K562 (cell line): ENCODE measurements at regions not wholly inside any gene's neighbourhood (a gene's known extent, or its start where the extent isn't known, plus 50 kb on each side); places are given as distances from the start of the nearest gene placed in this dataset.

Experiments used
- HDAC1 ChIP-seq, 2 experiments: fragments of 450-650 bp; IDR thresholded peaks; 2 replicates each; pipeline ENCODE4 v1.6.1; 2016 to 2017; ENCODE audit warnings: inconsistent platforms in 1 of 2, mild to moderate bottlenecking in 1 of 2, moderate library complexity in 1 of 2
- HDAC2 ChIP-seq: fragments of 450-650 bp; IDR thresholded peaks from 2 replicates; pipeline ENCODE4 v1.6.1; 2016; ENCODE audit warnings: mild to moderate bottlenecking
- MTA1 ChIP-seq: fragments of 450-650 bp; IDR thresholded peaks from 2 replicates; pipeline ENCODE4 v1.6.1; 2017; ENCODE audit warnings: borderline replicate concordance
- MYC ChIP-seq, 2 experiments: fragments of 250-450 bp in 1 of 2; sonication (Bioruptor Pico) in 1 of 2; IDR thresholded peaks; 2 replicates each; pipeline versions ENCODE4 v1.5.1 to v1.6.1; 2012 to 2021; ENCODE audit warnings: low read depth in 2 of 2, borderline replicate concordance in 1 of 2, improper control_type of control experiment in 1 of 2, low read length in 1 of 2, mild to moderate bottlenecking in 1 of 2, moderate library complexity in 1 of 2
- NCOR1 ChIP-seq: fragments of 450-650 bp; IDR thresholded peaks from 2 replicates; pipeline ENCODE4 v1.6.1; 2016; ENCODE audit warnings: mild to moderate bottlenecking, moderate library complexity
- PTTG1 ChIP-seq: fragments of 450-650 bp; IDR thresholded peaks from 2 replicates; pipeline ENCODE4 v1.6.1; 2016; ENCODE audit warnings: low read depth, mild to moderate bottlenecking, missing genetic modification characterization, missing compliant biosample characterization
- RBM34 ChIP-seq: fragments of 200-400 bp; formaldehyde crosslinking; IDR thresholded peaks from 2 replicates; pipeline ENCODE4 v1.6.1; 2018; ENCODE audit warnings: low read length, borderline replicate concordance; ENCODE audit not compliant: insufficient read depth
- TBP ChIP-seq: optimal IDR thresholded peaks from 2 replicates; pipeline ENCODE3; 2011; ENCODE audit warnings: low read depth, low read length, improper control_type of control experiment
- ZNF12 ChIP-seq: sonication (generic); formaldehyde crosslinking; IDR thresholded peaks from 2 replicates; pipeline ENCODE4 v1.4.0; 2020; ENCODE audit warnings: mild to moderate bottlenecking, missing genetic modification reagents
- ZNF507 ChIP-seq: conservative IDR thresholded peaks from 2 replicates; pipeline ENCODE4 v1.6.1; 2017; ENCODE audit warnings: missing genetic modification characterization, missing compliant biosample characterization
- ZNF584 ChIP-seq: fragments of 200-800 bp; sonication (Bioruptor generic); IDR thresholded peaks from 2 replicates; pipeline ENCODE4 v1.6.1; 2016; ENCODE audit warnings: low read depth, mild to moderate bottlenecking, missing genetic modification characterization, missing compliant biosample characterization
- TF ChIP-seq, protein P1 (sequence below): fragments of 450-650 bp; IDR thresholded peaks from 2 replicates; pipeline ENCODE4 v1.6.1; 2016; ENCODE audit warnings: mild to moderate bottlenecking
- TF ChIP-seq, protein P2 (sequence below): fragments of 250-450 bp; sonication (Bioruptor Pico); IDR thresholded peaks from 2 replicates; pipeline ENCODE4 v1.5.1; 2021; ENCODE audit warnings: mild to moderate bottlenecking
- TF ChIP-seq, protein P3 (sequence below): fragments of 450-650 bp; formaldehyde crosslinking; IDR thresholded peaks from 2 replicates; pipeline ENCODE4 v1.4.0; 2020; ENCODE audit warnings: mild to moderate bottlenecking, mixed read lengths
- TF ChIP-seq, protein P4 (sequence below): IDR thresholded peaks from 2 replicates; pipeline ENCODE4 v1.6.1; 2012; ENCODE audit warnings: low read depth, low read length, improper control_type of control experiment, borderline replicate concordance
- TF ChIP-seq, protein P5 (sequence below): sonication (generic); formaldehyde crosslinking; IDR thresholded peaks from 2 replicates; pipeline ENCODE4 v1.8.0; 2022; ENCODE audit warnings: mild to moderate bottlenecking, missing genetic modification reagents

DNA sequence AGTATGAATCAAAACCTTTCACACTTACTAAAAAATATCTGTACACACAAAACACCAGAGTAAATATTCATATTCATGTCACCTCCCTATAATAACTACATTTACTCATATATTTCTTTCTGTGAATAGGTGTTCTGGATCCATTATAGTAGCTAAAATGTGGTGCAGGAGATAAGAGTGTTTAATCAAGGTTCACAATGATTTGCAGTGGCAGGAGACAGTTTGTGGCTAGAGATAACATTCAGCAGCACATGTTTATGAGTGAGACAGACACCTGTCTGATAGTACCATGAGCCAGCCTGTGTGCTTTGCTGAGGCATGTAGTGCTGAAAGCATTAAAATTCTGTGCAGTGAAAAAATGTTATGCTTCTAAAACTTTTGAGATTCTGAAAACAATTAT is 410.3 kb downstream of the SRGAP2C start (continued):
- peak; percentile 93 for TF ChIP-seq MYC (IDR thresholded peaks at IDR 0.05; ENCODE audit: low read depth, low read length)
- no peak for TF ChIP-seq MYC (CRISPR knock-in tag; IDR thresholded peaks at IDR 0.05; ENCODE audit: borderline replicate concordance, low read depth)
- TF ChIP-seq HDAC1 (IDR thresholded peaks at IDR 0.05), result peak; percentile 63 to 89; a peak in 3 of 4 replicates
- no peak for TF ChIP-seq TBP
- TF ChIP-seq ZNF584 (CRISPR knock-in tag), result peak; percentile 66; the same call in 1 of the 2 replicates
- TF ChIP-seq, protein P1, sequence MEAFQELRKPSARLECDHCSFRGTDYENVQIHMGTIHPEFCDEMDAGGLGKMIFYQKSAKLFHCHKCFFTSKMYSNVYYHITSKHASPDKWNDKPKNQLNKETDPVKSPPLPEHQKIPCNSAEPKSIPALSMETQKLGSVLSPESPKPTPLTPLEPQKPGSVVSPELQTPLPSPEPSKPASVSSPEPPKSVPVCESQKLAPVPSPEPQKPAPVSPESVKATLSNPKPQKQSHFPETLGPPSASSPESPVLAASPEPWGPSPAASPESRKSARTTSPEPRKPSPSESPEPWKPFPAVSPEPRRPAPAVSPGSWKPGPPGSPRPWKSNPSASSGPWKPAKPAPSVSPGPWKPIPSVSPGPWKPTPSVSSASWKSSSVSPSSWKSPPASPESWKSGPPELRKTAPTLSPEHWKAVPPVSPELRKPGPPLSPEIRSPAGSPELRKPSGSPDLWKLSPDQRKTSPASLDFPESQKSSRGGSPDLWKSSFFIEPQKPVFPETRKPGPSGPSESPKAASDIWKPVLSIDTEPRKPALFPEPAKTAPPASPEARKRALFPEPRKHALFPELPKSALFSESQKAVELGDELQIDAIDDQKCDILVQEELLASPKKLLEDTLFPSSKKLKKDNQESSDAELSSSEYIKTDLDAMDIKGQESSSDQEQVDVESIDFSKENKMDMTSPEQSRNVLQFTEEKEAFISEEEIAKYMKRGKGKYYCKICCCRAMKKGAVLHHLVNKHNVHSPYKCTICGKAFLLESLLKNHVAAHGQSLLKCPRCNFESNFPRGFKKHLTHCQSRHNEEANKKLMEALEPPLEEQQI, result peak; percentile 91
- no peak for TF ChIP-seq RBM34
- TF ChIP-seq HDAC2, result peak; percentile 87
- no peak for TF ChIP-seq PTTG1
- TF ChIP-seq NCOR1, result peak; percentile 97
- TF ChIP-seq ZNF507 (tag), result no peak
- TF ChIP-seq, protein P2, sequence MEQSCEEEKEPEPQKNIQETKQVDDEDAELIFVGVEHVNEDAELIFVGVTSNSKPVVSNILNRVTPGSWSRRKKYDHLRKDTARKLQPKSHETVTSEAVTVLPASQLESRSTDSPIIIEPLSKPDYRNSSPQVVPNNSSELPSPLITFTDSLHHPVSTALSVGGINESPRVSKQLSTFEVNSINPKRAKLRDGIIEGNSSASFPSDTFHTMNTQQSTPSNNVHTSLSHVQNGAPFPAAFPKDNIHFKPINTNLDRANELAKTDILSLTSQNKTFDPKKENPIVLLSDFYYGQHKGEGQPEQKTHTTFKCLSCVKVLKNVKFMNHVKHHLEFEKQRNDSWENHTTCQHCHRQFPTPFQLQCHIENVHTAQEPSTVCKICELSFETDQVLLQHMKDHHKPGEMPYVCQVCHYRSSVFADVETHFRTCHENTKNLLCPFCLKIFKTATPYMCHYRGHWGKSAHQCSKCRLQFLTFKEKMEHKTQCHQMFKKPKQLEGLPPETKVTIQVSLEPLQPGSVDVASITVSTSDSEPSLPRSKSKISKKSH, result no peak
- TF ChIP-seq, protein P3, sequence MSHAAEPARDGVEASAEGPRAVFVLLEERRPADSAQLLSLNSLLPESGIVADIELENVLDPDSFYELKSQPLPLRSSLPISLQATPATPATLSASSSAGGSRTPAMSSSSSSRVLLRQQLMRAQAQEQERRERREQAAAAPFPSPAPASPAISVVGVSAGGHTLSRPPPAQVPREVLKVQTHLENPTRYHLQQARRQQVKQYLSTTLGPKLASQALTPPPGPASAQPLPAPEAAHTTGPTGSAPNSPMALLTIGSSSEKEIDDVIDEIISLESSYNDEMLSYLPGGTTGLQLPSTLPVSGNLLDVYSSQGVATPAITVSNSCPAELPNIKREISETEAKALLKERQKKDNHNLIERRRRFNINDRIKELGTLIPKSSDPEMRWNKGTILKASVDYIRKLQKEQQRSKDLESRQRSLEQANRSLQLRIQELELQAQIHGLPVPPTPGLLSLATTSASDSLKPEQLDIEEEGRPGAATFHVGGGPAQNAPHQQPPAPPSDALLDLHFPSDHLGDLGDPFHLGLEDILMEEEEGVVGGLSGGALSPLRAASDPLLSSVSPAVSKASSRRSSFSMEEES, result no peak
- no peak for TF ChIP-seq ZNF12 (CRISPR knock-in tag)
- TF ChIP-seq, protein P4, sequence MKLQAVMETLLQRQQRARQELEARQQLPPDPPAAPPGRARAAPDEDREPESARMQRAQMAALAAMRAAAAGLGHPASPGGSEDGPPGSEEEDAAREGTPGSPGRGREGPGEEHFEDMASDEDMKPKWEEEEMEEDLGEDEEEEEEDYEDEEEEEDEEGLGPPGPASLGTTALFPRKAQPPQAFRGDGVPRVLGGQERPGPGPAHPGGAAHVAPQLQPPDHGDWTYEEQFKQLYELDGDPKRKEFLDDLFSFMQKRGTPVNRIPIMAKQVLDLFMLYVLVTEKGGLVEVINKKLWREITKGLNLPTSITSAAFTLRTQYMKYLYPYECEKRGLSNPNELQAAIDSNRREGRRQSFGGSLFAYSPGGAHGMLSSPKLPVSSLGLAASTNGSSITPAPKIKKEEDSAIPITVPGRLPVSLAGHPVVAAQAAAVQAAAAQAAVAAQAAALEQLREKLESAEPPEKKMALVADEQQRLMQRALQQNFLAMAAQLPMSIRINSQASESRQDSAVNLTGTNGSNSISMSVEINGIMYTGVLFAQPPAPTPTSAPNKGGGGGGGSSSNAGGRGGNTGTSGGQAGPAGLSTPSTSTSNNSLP, result peak; percentile 74; the same call in 1 of the 2 replicates
- TF ChIP-seq, protein P5, sequence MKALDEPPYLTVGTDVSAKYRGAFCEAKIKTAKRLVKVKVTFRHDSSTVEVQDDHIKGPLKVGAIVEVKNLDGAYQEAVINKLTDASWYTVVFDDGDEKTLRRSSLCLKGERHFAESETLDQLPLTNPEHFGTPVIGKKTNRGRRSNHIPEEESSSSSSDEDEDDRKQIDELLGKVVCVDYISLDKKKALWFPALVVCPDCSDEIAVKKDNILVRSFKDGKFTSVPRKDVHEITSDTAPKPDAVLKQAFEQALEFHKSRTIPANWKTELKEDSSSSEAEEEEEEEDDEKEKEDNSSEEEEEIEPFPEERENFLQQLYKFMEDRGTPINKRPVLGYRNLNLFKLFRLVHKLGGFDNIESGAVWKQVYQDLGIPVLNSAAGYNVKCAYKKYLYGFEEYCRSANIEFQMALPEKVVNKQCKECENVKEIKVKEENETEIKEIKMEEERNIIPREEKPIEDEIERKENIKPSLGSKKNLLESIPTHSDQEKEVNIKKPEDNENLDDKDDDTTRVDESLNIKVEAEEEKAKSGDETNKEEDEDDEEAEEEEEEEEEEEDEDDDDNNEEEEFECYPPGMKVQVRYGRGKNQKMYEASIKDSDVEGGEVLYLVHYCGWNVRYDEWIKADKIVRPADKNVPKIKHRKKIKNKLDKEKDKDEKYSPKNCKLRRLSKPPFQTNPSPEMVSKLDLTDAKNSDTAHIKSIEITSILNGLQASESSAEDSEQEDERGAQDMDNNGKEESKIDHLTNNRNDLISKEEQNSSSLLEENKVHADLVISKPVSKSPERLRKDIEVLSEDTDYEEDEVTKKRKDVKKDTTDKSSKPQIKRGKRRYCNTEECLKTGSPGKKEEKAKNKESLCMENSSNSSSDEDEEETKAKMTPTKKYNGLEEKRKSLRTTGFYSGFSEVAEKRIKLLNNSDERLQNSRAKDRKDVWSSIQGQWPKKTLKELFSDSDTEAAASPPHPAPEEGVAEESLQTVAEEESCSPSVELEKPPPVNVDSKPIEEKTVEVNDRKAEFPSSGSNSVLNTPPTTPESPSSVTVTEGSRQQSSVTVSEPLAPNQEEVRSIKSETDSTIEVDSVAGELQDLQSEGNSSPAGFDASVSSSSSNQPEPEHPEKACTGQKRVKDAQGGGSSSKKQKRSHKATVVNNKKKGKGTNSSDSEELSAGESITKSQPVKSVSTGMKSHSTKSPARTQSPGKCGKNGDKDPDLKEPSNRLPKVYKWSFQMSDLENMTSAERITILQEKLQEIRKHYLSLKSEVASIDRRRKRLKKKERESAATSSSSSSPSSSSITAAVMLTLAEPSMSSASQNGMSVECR (CRISPR knock-in tag), result no peak
- peak; percentile 89 for TF ChIP-seq MTA1
